Suppressor macrophage (primary cell): ENCODE measurements at regions not wholly inside any gene's neighbourhood (a gene's known extent, or its start where the extent isn't known, plus 50 kb on each side); places are given as distances from the start of the nearest gene placed in this dataset.
"Not testable (repeated sequence)": the region's sequence is repeated elsewhere in the genome, so short reads cannot be mapped to it uniquely, and the experiment has no call there.

Source experiments
- DNase-seq, 4 experiments: peaks; one replicate each; pipeline ENCODE4 v3.0.0-alpha.2; 2020 to 2022

GRCh38 chr15:22519213-22519612 is 60.5 kb downstream of the GOLGA6L22 start:
- not testable (repeated sequence) for DNase-seq

- DNase-seq, result not testable (repeated sequence)
Measured at GRCh38 chr15:22526537-22526936, 67.8 kb downstream of the GOLGA6L22 start.

- DNase-seq, result not testable (repeated sequence)
Measured at GRCh38 chr15:22527016-22527415, 68.3 kb downstream of the GOLGA6L22 start.

- not testable (repeated sequence) for DNase-seq
Measured at GRCh38 chr15:22529200-22529599, 70.5 kb downstream of the GOLGA6L22 start.

- not testable (repeated sequence) for DNase-seq
Measured at GRCh38 chr15:22559701-22560100, 101.0 kb downstream of the GOLGA6L22 start.

DNA sequence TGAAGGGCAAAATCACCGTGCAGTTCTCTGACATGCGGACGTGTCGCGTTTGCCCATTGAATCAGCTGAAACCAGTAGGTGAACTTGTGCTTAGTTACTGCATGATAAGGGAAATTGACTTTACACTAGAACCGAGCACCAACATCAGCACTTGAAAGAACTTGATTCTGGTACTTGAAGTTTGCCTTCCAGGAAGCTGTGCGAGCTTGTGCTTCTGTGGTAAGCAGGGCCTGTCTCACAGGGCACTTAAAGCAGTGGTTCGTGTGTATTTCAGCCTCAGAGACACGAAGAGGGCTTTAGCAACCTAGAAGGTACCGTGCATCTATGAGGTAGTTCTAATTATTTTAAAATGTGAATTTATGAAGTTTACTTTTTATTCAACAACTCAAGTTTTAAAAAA is 103.0 kb downstream of the GOLGA6L22 start:
- DNase-seq, result not testable (repeated sequence)

DNA sequence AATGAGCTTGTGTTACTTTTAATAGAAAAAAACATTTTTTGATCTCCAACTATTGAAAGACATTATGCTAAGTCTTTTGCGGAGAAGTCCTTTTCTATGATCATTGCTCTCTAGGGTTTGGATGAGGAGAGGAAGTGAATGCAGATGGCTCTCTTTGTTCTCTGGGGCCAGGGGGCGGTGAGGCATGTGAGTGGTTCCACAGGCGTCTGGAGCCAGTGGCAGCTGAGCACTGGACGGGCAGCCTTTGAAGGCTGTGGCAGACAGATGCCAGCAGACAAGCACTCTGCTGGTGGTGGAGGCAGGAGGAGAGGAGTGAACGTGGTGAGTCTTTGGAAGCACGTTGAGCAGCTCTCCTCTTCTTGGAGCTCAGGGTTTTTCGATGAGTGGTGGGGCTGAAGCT is 107.8 kb downstream of the GOLGA6L22 start:
- DNase-seq, result not testable (repeated sequence)

GRCh38 chr15:22569486-22569885 is 110.8 kb downstream of the GOLGA6L22 start:
- DNase-seq, result not testable (repeated sequence)

DNA sequence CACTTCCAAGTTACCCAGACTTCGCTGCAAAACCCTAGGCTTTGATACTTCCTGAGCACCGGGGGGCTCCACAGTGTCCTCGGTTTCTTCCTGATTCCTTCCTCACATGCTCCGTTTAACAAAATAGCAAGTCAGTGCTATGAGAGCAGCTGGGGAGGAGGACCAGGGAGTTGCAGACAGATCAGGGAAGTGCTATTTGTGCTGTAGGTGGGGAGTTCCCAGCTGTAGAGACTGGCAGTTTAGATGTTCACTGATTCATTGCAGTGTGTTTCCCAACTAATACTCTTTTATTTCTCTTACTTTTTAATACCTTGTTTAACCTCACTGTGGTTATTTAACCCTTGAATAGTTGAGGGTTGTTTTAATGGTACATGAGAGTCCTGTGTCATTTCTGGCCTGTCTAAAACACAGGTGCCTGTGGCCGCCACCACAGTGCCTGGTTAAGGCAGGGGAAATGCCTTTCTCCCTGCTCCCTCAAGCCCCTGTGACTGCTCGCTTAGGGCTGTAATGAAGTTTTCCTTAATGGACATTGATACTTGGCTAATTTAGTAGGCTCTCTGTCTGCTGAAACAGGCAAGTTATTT is 113.5 kb downstream of the GOLGA6L22 start:
- DNase-seq, result peak; percentile 54 to 83 (median 62)

DNA sequence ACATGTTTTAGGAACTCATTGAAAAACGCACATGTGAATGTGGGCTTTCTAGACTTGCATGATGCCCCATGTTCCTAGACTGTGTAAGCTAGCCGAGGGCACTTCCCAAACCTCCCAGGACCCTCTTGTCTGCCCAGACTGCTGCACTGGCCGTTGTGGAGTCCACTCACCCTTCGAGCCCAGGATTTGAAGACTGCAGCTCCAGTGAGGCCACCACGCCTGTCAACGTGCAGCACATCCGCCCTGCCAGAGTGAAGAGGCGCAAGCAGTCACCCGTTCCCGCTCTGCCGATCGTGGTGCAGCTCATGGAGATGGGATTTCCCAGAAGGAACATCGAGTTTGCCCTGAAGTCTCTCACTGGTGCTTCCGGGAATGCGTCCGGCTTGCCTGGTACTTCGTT is 114.1 kb downstream of the GOLGA6L22 start:
- peak in 2 of 4 experiments; percentile 0 to 1 for DNase-seq

DNA sequence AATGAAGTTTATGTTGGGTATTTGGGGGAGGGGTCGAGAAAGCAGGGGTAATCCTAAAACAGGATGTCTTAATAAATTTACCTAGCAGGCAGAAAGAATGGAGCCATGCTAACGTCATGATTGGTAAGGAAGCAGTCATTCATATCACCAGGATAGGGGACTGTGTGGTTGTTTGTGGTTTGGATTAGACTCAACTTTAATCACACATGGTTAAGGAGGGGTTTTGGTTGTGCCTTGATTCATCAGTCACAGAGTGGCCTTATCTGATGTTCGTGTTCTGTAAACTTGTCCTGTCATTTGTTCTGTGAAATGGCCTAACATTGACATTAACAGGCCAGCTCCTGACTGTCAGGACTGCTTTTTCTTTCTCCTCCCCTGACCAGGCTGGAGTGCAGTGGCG is 119.1 kb downstream of the GOLGA6L22 start:
- DNase-seq, result not testable (repeated sequence)

GRCh38 chr15:22579213-22579612 is 120.5 kb downstream of the GOLGA6L22 start:
- DNase-seq, result not testable (repeated sequence)

- DNase-seq, result not testable (repeated sequence)
Measured at GRCh38 chr15:22587391-22587790, 128.7 kb downstream of the GOLGA6L22 start.

- DNase-seq, result not testable (repeated sequence)
Measured at GRCh38 chr15:22598552-22598951, 139.8 kb downstream of the GOLGA6L22 start.

DNA sequence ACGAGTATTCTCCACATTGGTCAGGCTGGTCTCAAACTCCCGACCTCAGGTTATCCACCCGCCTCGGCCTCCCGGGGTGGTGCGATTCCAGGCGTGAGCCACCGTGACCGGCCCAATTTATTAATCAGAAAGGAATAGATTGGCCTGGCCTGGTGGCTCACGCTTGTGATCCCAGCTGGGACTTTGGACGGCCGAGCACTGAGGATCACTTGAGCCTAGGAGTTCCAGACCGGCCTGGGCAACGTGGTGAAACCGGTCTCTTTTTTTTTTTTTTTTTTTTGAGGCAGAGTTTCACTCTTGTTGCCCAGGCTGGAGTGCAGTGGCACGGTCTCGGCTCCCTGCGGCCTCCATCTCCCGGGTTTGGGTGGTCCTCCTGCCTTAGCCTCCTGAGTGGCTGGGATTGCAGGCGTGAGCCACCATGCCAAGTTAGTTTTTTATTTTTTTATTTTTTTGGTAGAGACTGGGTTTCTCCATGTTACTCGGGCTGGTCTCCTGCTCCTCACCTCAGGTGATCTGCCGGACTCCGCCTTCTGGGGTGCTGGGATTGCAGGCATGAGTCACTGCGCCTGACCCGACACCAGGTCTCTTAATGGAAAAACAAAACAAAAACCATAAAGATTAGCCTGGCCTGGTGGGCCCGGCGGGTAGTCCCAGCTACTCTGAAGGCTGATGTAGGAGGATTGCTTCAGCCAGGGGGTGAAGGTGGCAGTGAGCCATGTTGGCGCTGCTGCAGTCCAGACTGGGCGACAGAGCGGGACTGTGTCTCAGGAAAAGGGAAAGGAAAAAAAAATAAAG is 141.0 kb downstream of the GOLGA6L22 start:
- DNase-seq, result not testable (repeated sequence)

DNA sequence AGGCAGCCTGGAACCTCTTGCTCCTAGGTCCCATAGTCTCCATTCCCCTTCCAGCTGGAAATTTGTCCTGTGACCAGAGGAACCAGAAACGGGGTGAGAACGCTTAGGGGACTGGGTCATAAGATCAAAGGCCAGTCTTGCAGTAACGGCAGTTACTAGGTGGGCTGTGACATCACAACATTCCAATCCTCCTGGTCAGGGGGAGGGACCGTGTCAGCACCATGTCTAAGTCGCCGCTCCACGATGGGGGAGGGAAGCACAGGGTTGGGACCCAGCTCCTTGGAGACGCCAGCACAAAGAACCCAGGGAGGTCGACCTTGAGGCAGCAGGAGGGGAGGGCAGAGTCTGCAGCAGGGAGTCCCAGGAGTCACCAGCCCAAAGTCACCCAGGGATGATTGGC is 158.3 kb downstream of the GOLGA6L22 start:
- not testable (repeated sequence) for DNase-seq

DNA sequence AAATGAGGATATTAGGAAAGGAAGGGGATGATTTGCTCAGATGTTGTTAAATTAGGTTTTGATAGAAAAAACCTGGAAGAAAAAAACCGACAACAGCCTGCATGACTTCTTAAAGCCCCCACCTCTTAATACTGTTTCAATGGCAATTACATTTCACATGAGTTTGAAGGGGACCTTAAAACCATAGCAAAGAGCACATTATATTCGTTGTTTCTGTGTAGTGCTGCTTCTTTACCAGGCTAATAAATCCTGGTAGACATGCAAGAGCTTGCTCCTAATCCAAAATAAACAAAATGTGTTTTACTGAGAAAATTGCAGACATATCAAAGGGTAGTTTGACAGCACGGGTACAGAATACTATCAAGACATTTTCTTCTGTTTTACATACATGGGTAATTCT is 154.7 kb upstream of the NIPA1 start:
- DNase-seq, result not testable (repeated sequence)

GRCh38 chr15:22639983-22640382 is 146.5 kb upstream of the NIPA1 start:
- DNase-seq, result not testable (repeated sequence)

DNA sequence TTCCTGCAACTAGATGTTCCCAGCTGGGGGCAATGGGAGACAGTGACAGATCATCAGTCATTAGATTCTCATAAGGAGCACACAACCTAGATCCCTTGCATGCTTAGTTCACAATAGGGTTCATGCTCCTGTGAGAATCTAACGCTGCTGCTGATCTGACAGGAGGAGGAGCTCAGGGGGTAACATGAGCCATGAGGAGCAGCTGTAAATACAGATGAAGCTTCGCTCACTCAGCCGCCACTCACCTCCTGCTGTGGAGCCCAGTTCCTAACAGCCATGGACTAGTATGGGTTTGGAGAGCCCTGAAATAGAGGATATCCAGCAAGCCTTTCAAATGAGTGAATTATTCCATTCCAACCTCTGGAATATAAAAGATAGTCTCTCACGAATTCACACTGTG is 137.0 kb upstream of the NIPA1 start:
- DNase-seq, result not testable (repeated sequence)

- not testable (repeated sequence) for DNase-seq
Measured at GRCh38 chr15:22651179-22651578, 135.3 kb upstream of the NIPA1 start.

DNA sequence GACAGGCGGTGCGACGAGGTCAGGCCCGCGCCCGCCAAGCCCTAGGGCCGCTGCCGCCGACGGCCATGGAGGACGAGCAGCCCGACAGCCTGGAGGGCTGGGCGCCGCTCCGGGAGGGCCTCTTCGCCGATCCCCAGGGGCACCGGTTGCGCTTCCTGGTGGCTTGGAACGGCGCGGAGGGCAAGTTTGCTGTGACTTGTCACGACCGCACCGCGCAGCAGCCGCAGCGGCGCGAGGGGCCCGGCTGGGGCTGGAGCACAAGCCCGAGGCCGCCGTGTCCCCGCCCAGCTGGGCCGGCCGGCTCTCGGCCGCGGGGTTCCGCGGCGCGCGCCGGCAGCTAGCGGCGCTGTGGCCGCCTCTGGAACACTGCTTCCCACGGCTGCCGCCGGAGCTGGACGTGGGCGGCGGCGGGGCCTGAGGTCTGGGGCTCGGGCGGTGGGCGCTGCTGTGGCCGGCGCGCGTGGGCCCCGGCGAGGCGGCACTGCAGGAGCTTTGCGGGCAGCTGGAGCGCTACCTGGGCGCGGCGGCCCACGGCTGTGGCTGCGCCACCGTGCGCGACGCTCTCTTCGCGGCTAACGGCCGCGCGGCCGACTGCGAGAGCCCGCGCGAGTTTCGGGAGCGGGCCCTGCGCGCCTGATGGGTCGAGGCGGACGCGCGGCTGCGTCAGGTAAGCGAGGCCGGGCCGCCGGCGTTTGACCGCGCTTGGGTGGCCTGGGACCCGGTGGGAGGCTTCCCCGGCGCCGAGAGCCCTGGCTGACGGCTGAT is 122.0 kb upstream of the NIPA1 start:
- DNase-seq, result peak; percentile 47 to 71 (median 52)

DNA sequence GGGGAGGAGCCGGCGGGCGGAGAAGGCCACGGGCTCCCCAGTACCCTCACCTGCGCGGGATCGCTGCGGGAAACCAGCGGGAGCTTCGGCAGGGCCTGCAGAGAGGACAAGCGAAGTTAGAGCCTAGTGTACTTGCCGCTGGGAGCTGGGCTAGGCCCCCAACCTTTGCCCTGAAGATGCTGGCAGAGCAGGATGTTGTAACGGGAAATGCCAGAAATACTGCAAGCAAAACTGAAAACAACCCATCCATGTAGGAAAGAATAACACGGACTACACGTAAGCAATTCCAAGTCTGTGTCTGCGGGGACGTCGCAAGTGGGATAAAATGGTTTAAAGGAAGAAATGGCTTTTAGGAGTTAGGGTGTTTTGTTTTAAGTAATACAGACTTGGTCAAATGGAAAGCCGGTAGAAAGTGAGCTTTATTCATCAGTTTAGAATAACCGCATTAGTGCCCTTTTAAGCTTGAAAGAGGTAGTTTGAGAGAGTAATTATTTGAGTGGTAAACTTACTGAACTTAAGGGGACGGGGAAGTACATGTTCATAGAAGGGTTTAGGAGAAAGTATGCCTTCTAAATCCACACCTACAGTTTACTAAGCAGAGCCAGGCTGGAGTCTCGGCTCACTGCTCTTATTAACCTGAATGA is 121.3 kb upstream of the NIPA1 start:
- DNase-seq, result peak in 3 of 4 experiments; percentile 1 to 20 (median 14)

- not testable (repeated sequence) for DNase-seq
Measured at GRCh38 chr15:22665711-22666110, 120.7 kb upstream of the NIPA1 start.
